GM12878 (cell line): ENCODE measurements at regions not wholly inside any gene's neighbourhood (a gene's known extent, or its start where the extent isn't known, plus 50 kb on each side); places are given as distances from the start of the nearest gene placed in this dataset.

Source experiments
- ATAC-seq: fragments of 200-7000 bp; cut with Tn5 transposase; 3 replicates; pipeline ENCODE4 v1.9.1; 2020; ENCODE audit warnings: mild to moderate bottlenecking, moderate library complexity
- BruUV-seq: library from RNA; stranded (reverse); fragments of 400-500 nt; replicated peaks from 2 replicates; lab custom pipeline; 2021; lab: Mats Ljungman, UMichigan
- CTCF ChIA-PET: fragments of 300-600 bp; sonication (Branson Sonifier 250); formaldehyde crosslinking; extraction: SDS; loops from one replicate; lab custom pipeline; 2021; ENCODE audit warnings: inconsistent platforms; lab: Yijun Ruan, JAX
- POLR2A ChIA-PET: fragments of 350-600 bp; formaldehyde crosslinking; extraction: SDS; loops from one replicate; lab custom pipeline; 2021; ENCODE audit warnings: inconsistent platforms; lab: Charles Lee
- RAD21 ChIA-PET: fragments of 300-600 bp; sonication (Branson Sonifier 250); formaldehyde crosslinking; loops from one replicate; lab custom pipeline; 2023; ENCODE audit warnings: antibody characterized with exemption; ENCODE audit not compliant: unreplicated experiment; lab: Charles Lee
- SMC1A ChIA-PET: fragments of 300-600 bp; sonication (Branson Sonifier 250); formaldehyde crosslinking; loops from one replicate; lab custom pipeline; 2023; ENCODE audit not compliant: unreplicated experiment, uncharacterized antibody; lab: Charles Lee
- DNase-seq: peaks from one replicate; pipeline ENCODE4 v3.0.0-alpha.2; 2011; ENCODE audit warnings: low read depth, low spot score
- FAIRE-seq: peaks from 3 replicates; lab custom pipeline; 2011; peaks lifted over from hg19 to GRCh38; lab: Jason Lieb, UNC
- H2AFZ ChIP-seq: 2 replicates; pipeline ENCODE4 v1.6.0; 2011; ENCODE audit warnings: low read depth, low read length, control low read depth; ENCODE audit not compliant: control insufficient read depth
- H3K27ac ChIP-seq: 2 replicates; pipeline ENCODE4 v1.5.1; 2011; ENCODE audit warnings: control low read depth; ENCODE audit not compliant: control insufficient read depth, insufficient read depth
- H3K27me3 ChIP-seq, 2 experiments: replicated peaks in 1 of 2; 2 replicates each; pipeline versions ENCODE4 v1.6.0 to v1.6.1; 2011; ENCODE audit warnings: low read length in 1 of 2; ENCODE audit not compliant: control insufficient read depth in 2 of 2, insufficient read depth in 2 of 2
- H3K36me3 ChIP-seq, 2 experiments: 2 replicates each; pipeline ENCODE4 v1.5.1; 2011; ENCODE audit warnings: low read length in 1 of 2; ENCODE audit not compliant: control insufficient read depth in 2 of 2, insufficient read depth in 2 of 2
- H3K4me1 ChIP-seq: 2 replicates; pipeline ENCODE4 v1.6.1; 2011; ENCODE audit warnings: mild to moderate bottlenecking, low read length, moderate library complexity, mixed read lengths; ENCODE audit not compliant: control insufficient read depth, insufficient read depth
- H3K4me2 ChIP-seq: 2 replicates; pipeline ENCODE4 v1.6.0; 2011; ENCODE audit warnings: control low read depth; ENCODE audit not compliant: control insufficient read depth, insufficient read depth
- H3K4me3 ChIP-seq: fragments of 200-600 bp; sonication (generic); 2 replicates; pipeline ENCODE4 v1.5.1; 2016
- H3K79me2 ChIP-seq: 2 replicates; pipeline ENCODE4 v1.6.0; 2011; ENCODE audit warnings: low read length; ENCODE audit not compliant: control insufficient read depth, insufficient read depth
- H3K9ac ChIP-seq: 2 replicates; pipeline ENCODE4 v1.8.0; 2011; ENCODE audit warnings: low read length, control low read depth, mixed read lengths; ENCODE audit not compliant: control insufficient read depth, insufficient read depth
- H3K9me3 ChIP-seq: replicated peaks from 3 replicates; pipeline ENCODE4 v1.5.1; 2011; ENCODE audit warnings: mild to moderate bottlenecking, low read length; ENCODE audit not compliant: control insufficient read depth, insufficient read depth
- H4K20me1 ChIP-seq: 2 replicates; pipeline ENCODE4 v1.6.0; 2011; ENCODE audit not compliant: control insufficient read depth, insufficient read depth
- FOS ChIP-seq: IDR thresholded peaks from 3 replicates; pipeline ENCODE4 v1.6.1; 2011; ENCODE audit warnings: borderline replicate concordance; ENCODE audit not compliant: insufficient read length; ENCODE audit errors: extremely low read depth
- FOXK2 ChIP-seq: fragments of 450-650 bp; IDR thresholded peaks from 2 replicates; pipeline ENCODE4 v1.6.1; 2017; ENCODE audit warnings: mild to moderate bottlenecking, moderate library complexity
- SRF ChIP-seq, 2 experiments: IDR thresholded peaks; 2 replicates each; pipeline ENCODE4 v1.6.1; 2011; ENCODE audit warnings: low read depth in 2 of 2, low read length in 2 of 2, mild to moderate bottlenecking in 1 of 2, moderate library complexity in 1 of 2
- STAT3 ChIP-seq: IDR thresholded peaks from 2 replicates; pipeline ENCODE4 v1.6.1; 2011; ENCODE audit warnings: low read depth, low read length, improper control_type of control experiment
- ZBTB40 ChIP-seq: fragments of 450-650 bp; IDR thresholded peaks from 2 replicates; pipeline ENCODE4 v1.6.1; 2016; ENCODE audit warnings: mild to moderate bottlenecking, moderate library complexity, borderline replicate concordance
- ZNF274 ChIP-seq: IDR thresholded peaks from one replicate; pipeline ENCODE4 v1.8.0; 2011; ENCODE audit not compliant: insufficient read length, insufficient read depth
- ZZZ3 ChIP-seq: IDR thresholded peaks from 2 replicates; pipeline ENCODE4 v1.6.1; 2011; ENCODE audit warnings: low read depth; ENCODE audit not compliant: control insufficient read depth, insufficient read length
- WGBS: methylation state at CpG from one replicate; pipeline ENCODE4 v1.1.6; 2016; ENCODE audit warnings: low lambda C conversion rate; ENCODE audit not compliant: insufficient replicate concordance, insufficient coverage; ENCODE audit errors: missing lambda C conversion rate; 5-methylcytosine and 5-hydroxymethylcytosine counted together
- in situ Hi-C: fragments of 300-500 bp; cut with MboI; formaldehyde crosslinking; loops from 9 replicates; pipeline ENCODE4 v1.14.3; 2018; ENCODE audit warnings: mixed read lengths
- intact Hi-C: fragments of 100-400 bp; cut with micrococcal nuclease; formaldehyde crosslinking; loops from one replicate; pipeline ENCODE4 v1.14.2; 2022; ENCODE audit not compliant: unreplicated experiment

- ChIA-PET SMC1A (no interaction called here), POLR2A (no interaction called here), RAD21 (no interaction called here), CTCF (no interaction called here)
- H3K9ac ChIP-seq: no peak overlapping the region
- in situ Hi-C loops: no loop called here
- no peak overlapping the region for H2AFZ ChIP-seq
- BruUV-seq: no TSS peak
- no peak overlapping the region for H3K27ac ChIP-seq
- no peaks in the 10 kb centered on the region for H4K20me1 ChIP-seq
- ATAC-seq (no peak), FAIRE-seq (no peak), DNase-seq (no peak)
- TF ChIP-seq SRF (IDR thresholded peaks at IDR 0.05; ENCODE audit: low read depth in 2 of 2, low read length in 2 of 2) (no peak), STAT3 (no peak), FOS (no peak), ZZZ3 (no peak), ZNF274 (no peak), ZBTB40 (no peak), FOXK2 (no peak)
- WGBS: 2% methylated on average over 4 of the region's 4 CpGs
- H3K9me3 ChIP-seq: no peaks in the 10 kb centered on the region; the same call in 2 of the 3 replicates
- no peaks in the 10 kb centered on the region for H3K27me3 ChIP-seq
- no peaks in the 10 kb centered on the region for H3K79me2 ChIP-seq
- no peaks in the 10 kb centered on the region for H3K36me3 ChIP-seq
- no peak overlapping the region for H3K4me2 ChIP-seq
- no peak overlapping the region for H3K4me3 ChIP-seq
- intact Hi-C loops: no loop called here
- no peaks in the 10 kb centered on the region for H3K4me1 ChIP-seq
Observed at GRCh38 chr6:125485757-125486156, 184.0 kb upstream of the HDDC2 start.
